NCI-H2107 (cell line): ENCODE measurements at regions not wholly inside any gene's neighbourhood (a gene's known extent, or its start where the extent isn't known, plus 50 kb on each side); places are given as distances from the start of the nearest gene placed in this dataset.

Experiments
- DNase-seq: peaks from one replicate; lab custom pipeline; 2025; lab: John Stamatoyannopoulos, UW

DNA sequence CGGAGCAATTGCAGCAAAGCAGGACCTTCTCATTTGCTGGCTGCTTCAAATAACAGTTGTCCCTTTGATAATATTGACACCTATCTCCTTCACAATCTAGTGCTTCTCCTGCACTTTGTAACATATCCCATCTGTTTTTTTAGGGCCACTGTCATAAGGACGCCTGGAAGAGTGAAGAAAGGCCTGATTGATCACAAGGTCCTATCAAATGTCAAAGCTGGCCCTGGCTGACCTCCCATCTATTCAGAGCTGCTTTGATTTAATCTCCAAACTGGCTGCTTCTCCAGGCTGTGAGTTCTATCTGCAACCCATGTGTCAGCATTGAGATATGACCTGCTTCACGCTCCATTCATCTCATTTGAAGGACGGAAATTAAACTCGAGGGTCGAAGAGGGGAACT, 601.2 kb upstream of the KCNMB2 start:
- no peak for DNase-seq

DNA sequence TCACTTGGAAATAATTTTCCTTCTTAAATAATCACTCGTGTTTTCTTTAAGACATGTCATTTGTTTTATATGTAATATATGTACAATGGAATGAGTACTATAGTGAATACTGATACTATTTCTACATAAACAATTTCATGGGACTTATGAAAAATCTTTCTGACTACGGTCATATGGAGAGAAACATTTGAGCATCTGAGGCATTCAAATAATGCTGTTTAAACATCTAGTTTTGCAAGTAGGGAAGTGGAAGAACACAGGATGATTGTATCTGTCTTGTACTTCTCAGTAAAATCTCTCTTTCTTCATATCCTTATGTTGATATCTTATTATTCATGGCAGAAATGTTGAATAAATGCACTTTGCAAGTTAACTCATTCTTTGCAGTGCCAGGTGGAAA, 599.5 kb upstream of the KCNMB2 start:
- no peak for DNase-seq

DNA sequence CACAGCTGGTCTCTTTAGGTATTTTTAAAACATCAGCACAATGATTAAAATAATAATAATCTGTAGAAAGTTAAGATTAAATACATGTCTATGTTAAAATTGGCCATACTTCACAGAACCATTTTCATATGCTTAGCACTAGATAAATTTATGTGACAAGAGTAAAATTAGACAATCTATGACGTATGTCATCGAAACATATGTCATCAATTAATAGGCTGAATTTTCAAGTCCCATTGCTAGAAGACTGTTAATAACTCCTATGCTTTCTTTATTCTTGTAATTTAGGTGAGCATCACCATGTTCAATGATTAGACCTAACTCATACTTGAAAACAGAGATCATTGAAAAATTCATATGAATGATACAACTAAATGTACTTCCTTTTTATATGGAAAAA, 593.3 kb upstream of the KCNMB2 start:
- no peak for DNase-seq

DNA sequence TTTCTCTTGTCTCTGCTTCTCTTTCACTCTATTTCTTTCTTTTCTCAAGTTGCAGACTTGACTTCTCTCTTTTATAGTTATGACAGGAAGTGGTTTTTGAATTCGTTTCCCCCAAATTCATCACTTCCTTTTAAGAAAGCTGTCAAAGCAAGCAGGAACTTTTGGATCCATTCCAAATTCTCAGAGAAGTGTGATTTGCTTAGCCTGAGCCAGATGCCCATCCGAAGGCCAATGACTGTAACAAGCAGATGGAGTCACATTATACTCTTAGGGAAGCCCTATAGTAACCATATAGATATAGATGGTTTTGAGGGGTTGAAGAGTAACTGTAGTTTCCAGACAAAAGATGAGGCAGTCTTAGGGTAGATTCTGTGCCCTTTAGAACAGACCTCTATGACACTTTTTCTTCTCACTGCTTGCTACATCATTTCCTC, 592.0 kb upstream of the KCNMB2 start:
- no peak for DNase-seq

DNA sequence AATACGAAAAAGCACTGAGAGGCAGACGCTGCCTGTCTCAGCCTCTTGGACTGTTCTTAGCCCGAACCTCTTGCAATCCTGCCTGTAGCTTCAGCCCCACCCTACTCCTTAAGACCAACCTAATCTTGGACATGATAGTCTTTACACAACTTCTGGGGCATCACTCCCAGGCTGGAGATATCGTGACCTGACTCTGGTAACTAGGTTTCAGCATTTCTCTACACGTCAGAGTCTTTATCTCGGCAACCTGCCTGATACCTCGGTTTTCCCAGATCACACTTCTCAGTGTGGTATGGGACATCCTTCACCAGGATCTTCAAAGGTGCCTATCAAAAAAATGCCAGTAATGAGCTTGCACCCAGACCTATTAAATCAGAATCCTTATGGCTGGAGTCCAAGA, 590.2 kb upstream of the KCNMB2 start:
- DNase-seq = no peak

DNA sequence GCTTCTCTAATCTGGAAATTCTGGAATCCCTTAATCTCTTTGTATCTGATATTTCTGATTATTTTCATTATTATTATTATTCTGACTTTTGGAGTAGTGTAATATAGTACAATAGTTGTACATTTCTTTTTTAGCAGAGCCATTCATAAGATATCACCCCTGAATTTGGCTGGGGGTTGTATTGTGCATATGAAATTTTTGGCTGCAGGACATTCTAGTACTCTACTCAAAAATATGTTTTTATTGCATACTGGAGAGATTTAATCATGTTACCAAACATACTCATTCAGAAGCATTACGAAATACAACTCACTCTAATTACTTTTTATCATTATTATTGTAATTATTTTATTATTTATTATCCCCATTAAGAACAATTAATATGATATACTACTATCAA, 589.7 kb upstream of the KCNMB2 start:
- no peak for DNase-seq

DNA sequence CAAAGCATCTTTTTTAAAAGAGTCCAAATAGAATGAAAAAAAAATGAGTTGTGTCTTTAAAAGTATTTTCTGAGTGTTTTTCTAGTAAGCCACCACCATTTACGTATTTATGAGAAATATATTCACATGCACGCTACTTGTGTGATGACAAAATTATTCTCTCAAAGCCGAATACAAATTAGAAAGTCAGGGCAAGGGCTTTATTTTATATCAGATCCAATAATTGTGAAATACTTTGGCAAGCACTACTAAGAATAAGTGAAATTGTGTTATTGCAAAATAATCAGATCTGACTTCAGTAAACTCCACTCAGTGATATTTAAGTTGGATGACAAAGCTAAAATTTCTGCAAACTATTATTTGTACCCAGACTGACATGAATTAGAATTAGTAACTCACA, 589.3 kb upstream of the KCNMB2 start:
- no peak for DNase-seq

DNA sequence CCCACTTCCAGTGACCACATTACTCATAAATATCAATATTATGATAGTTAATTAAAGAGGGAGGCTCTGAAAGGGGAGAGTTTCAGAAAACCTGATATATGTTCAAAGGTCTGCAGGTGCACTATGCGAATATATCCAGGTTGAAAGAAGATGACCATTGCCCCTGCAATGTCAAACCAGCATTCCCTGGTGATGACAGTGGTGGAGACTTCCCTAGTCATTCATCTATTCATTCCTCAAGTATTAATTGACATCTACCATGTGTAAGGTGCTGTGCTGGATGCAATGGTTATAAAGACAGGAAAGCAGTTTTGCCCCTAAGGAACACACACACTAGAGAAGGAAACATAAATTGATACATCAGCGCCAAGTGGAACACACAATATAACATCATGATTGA, 588.3 kb upstream of the KCNMB2 start:
- DNase-seq = no peak

DNA sequence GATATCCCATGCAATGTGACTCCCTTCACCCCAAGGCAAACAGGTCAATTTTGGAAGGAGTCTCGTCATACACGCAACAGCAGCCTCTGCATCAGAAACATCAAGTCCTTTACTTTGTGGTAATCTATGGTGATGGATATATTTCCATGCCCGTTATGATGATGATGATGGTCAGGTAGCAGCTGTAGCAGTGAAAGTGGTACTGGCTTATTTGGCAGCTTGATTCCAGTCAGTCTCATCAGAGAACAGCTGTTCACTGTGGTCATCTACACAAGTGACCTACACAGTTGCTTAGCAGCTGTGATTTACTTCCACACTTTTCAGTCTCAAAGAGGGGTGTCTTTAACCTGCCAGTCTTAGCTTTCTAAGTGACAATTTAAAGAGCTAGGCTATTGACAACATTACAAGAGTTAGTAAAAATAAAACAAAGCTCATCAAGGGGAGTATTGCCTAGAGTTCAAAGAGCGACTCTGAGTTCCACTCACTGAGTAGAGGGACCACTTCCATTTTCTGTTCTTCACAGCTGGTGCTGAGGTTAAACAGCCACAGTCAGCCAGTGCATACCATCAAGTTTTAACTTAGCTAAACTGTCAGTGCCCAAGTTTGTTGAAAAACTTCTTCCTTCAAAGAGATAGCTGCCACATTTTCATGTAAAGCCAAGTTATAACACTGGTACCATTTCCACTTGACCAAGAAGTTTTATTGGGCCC, 587.4 kb upstream of the KCNMB2 start:
- DNase-seq = no peak

DNA sequence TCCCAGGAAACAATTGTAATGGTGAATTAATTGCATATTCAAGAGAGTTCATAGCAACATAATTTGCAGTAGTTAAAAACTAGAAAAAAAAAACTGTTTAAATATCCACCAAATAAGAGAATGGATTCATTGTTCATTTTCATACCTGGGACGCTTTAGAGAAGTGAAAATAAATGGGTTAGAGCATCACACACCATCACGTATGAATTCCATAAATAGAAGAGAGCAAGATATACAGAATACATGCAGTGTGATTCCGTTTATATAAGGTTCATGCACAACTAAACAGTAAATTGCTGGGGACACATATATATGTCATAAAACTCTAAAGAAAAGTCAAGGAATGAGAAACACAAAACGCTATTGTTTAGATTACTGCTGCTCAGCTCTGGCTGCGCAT, 577.0 kb upstream of the KCNMB2 start:
- no peak for DNase-seq

DNA sequence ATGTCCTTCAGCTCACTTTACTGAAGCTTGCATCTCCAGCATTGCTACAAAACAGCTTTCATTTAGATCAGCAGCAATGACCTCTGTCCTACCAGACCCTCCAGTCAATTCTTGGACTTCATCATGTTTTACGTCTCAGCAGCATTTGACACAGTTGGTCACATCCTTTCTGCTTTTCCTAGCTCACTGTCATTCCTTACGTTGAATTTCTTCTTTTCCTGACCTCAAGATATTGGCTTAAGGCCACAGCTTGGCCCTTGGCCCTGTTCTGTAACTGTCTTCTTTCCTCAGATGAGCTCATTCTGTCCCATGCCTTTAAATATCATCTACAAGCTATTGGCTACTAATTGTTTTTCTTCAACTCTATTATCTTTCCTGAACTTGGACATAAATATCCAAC, 576.2 kb upstream of the KCNMB2 start:
- no peak for DNase-seq

DNA sequence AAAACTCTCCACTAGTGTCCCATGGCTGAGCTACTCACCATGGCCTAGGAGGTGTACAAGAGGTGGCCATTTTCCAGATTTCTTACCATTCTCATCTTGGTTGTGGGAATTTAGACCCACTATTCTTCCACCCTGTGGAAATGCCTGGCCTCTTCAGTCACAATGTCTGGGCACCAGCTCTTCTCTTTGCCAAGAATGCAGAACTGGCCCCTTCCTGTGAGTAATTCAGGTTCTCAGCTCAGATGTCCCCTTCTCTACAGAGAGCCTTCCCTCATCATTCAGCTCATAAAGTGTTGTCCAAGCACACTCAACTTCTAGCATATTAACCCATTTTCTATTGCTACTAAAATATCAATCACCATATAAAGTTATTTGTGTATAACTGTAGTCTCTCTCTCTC, 575.5 kb upstream of the KCNMB2 start:
- no peak for DNase-seq

DNA sequence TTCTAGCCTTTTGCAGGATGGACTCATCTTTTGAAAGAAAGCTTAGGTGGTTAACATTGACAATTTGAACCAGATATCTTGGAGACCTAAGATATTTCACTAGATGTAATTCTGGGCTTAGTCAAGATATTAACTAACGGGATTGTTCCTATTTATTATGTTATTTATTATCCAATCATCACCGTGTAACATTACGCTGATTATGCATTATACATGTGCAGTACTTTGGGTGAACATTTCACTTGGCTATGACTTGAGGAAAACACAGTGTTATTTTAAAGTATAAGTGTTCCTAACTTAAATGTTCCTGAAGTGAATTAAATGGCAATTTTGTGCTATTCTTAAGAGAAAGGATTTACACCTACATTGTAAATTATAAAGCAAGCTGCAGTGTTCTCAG, 574.5 kb upstream of the KCNMB2 start:
- DNase-seq = no peak

DNA sequence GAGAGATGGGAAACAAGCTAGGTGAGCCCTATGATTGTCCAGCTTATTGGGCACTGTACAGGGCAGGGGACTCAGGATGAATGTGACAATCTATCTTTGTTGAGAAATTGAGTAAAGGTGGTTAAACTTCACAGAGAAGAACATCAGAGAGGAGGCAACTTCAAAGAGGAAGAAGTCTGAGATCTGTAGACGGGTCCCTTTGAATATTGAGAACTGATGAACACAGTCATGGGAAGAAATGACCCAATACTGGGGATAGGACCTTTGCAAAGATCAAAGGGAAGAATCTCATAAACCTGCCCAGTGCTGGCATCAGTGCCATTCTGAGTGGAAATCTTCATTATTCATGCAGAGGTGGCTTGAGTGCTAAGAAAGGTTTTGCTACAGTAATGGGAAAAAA, 569.7 kb upstream of the KCNMB2 start:
- DNase-seq = no peak

DNA sequence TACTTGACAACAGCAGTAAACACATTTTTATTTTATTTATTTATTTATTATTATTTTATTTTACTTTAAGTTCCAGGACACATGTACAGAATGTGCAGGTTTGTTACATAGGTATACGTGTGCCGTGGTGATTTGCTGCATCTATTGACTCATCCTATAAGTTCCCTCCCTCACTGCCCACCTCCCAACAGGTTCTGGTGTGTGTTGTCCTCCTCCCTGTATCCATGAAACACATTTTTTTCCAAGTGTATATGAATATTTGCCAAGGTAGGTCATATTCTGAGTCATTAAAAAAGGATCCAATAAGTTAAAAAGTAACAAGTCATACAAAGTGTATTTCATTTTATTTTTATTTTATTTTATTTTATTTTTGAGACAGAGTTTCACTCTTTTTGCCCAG, 567.3 kb upstream of the KCNMB2 start:
- DNase-seq = no peak

DNA sequence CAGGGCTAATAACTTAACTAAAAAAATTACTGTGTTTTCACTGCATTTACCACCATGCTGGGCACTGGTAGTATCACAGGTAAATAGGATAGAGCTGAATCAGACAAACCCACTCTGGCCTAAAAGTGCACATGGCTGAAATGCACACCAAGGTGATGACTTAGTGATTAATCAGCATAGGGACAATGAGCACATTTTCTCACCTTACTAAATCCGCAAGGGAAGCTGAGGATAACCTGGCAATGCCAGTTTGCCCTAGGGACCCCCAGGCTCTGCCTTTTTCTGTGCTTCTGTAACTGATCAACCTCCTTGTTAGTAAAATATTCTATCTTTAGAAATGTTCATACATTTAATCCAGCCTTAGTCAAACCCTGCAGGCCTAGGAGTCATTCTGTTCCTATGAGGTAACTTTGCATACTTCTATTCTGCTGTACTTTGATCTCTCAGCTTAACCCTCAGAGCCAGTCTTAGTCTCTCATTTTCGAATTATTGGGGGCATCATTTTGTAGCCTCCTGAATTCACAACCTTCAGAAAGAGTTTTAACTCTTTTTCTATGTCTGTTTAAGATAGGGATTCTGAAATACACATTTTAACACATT, 562.9 kb upstream of the KCNMB2 start:
- DNase-seq = no peak

DNA sequence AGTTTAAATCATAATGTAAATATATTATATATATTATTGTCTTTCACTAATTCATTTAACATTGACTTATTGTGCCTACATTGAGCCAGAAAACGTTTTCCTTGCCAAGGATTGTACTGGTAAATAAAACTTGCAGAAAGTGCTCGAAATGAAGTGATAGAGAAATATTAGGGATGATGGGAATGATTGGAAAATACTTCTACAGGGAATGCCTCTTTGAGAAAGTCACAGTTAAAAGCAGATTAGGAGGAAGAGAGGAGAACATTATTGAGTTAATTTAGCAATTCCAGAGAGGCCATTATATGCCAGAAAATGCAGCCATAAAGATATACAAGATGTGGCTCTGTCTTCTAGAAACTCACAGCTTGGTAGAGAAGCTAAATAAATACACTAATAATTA, 560.0 kb upstream of the KCNMB2 start:
- DNase-seq = no peak

DNA sequence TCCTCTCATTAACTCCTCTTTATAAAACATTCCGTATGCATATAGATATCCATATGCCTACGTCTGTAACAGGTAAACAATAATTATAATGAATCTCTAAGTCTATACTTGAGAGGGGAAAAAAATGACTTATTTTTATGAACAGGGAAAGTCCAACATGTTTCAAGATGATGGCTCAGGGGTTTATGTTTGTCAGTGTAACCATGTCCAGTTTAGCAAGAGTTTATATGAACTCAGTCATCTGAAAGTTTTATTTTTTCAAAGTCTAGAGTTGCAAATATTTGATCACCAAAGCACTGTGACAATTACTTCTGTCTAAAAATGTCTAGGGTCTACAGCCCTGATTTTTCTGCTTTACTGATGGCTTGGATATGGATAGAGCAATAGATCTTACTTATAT, 559.4 kb upstream of the KCNMB2 start:
- no peak for DNase-seq

DNA sequence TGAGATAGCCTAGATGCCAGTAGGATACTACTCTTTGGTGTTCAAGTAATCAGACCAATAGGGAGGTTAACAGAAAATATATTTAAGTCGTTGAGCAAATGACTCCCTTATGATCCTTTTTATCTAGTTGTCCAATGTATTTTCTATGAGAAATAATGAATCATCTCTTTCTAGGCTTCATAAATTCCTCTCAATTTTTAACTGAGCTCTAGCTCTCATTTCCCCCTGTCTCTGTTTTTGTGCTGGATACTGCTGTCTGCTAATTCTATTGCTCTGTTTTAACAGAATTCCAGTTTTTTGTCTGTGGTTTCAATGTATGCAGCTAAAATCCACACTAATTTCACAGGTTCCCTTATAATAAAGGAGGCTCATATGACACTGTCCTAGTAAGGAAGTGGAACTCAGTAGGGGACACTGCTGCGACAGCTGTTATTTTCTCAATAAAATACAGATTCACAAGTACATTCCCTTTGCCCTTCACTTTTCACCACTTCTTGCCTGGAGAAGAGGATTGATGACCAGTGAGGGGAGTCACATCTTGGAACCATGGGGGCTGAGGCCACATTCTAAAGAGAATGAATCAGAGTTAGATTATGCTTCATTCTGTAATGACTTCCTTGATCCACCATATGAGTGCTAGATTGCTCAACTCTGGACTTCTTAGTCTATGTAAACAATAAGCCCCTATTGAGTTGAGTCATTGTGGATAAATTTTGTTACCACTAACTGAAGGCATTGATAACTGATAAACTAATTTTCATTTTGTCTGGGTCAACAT, 558.7 kb upstream of the KCNMB2 start:
- no peak for DNase-seq

DNA sequence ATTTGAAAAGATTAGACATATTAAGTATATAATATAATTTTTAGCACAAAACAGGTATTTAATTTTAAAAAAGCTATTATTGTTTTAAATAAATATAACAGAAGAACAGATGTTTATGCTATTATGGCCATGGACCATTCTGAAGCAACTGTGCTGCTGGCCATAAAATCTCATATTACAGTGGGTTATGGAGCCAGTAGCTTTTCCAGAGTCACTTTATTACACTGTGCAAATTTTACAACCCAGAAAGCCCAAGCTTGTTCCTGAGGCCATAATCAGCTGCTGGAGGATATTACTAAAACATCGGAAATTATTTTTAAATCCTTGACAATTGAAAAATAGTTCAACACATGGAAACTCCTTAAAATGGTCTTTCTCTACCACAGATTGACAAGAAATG, 557.3 kb upstream of the KCNMB2 start:
- DNase-seq = no peak

DNA sequence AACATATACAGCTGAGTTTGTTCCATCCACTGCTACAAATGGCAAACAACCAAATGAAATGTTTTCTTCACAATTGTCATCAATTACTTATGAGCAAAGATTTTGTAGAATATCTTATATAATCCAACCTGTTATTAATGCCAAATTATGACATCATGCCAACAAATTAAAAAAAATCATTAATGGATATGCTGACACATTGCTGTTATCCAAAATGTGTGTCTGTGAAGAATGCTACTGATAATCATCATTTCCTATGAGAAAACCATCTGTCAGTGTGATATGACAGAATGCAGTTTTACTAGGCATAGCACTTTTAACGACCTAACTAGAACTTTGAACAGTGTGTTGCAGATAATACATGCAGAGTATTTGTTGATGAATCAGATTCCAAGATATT, 556.5 kb upstream of the KCNMB2 start:
- no peak for DNase-seq

DNA sequence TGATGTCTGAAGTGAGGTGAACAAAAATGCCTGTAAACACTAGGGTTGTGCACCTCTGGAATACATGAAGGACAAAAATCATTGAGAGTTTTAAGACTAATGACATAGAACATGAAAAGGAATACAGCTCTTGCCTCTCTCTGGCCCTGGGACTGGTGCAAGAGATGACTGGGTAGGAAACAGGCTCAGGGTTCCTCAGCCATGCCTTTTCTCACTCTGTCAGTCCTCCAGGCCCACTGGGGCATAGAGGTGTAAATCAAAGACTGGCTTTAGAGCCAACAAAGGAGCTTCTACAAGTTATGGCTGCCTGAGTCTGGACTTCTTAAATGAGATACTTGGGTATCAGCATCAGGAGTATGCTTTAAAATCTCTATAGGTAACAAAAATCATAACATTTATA, 554.7 kb upstream of the KCNMB2 start:
- no peak for DNase-seq

DNA sequence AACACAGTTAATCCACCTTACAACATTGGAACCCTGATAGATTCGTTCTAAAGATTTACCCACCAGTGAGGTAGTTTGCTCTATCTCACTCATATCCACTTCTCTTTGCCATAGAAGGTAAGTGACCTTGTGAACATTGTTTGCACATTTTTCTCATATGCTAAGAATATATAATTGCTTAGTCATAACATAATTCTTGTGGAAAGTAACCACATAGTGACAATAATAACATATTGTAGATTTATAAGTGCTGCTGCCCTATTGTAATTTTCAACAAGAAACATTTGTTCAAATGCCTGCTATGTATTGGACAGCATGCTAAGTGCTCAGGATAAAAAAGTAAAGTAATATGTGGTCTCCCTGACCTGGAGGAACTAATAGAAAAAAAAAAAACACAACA, 554.2 kb upstream of the KCNMB2 start:
- DNase-seq = no peak

DNA sequence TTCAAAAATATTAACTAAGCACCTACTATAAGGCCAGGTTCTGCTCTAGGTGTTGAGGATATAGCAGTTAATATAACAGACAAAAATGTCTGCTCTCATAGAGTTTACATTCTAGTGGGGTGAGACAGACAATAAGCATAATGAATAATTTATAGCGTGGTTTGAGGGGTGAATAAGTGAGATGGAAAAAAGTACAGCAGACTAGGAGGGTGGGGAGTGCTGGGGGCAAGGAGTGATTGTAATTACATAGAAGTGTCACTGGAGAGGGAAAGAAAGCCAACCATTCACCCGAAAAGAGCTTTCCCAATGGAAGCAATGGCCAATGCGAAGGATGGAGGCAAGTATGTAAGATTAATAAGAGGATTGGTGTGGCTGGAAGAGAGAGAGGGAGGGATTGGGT, 552.9 kb upstream of the KCNMB2 start:
- no peak for DNase-seq
